ENCODE measurements at regions not wholly inside any gene's neighbourhood (a gene's known extent, or its start where the extent isn't known, plus 50 kb on each side); places are given as distances from the start of the nearest gene placed in this dataset.

DNA sequence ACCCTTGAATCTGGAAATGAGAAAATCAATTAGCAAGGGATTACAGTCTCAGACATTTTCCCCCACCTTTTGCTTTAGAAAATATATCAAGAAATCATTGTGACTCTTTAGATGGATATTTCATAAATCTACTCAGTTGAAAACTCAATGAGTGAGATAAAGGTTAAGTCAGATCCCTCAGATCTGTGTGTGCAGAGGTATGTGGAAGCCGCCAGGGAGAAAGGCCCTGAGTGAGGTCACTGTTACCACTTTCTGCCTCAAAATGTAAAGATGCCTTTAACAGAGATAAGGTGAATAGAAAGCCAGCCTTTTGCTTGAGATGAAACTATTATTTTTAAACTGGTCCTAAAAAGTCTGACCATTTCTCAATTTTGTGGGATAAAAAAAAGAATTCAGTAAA is 225.6 kb upstream of the HES1 start:
- no peak for DNase-seq
- H3K36me3 ChIP-seq = no peaks in the 10 kb centered on the region
- no peak overlapping the region for H3K27ac ChIP-seq
- TF ChIP-seq POLR2A (IDR thresholded peaks at IDR 0.05) = no peak
- TF ChIP-seq CTCF (IDR thresholded peaks at IDR 0.05) = no peak
- no peaks in the 10 kb centered on the region for H3K9me3 ChIP-seq
- H3K27me3 ChIP-seq = no peaks in the 10 kb centered on the region
- H3K4me3 ChIP-seq = no peak overlapping the region
- H3K4me1 ChIP-seq = peaks cover 0 to 15% (median 0%) of the 10 kb centered on the region in 4 donors

GRCh38 chr3:193910886-193911738 is 224.8 kb upstream of the HES1 start:
- Histone ChIP-seq H3K9me3 (no peaks in the 10 kb centered on the region), H3K27ac (peak overlapping the region in 2 of 4 donors; percentile 52 to 58)

DNA sequence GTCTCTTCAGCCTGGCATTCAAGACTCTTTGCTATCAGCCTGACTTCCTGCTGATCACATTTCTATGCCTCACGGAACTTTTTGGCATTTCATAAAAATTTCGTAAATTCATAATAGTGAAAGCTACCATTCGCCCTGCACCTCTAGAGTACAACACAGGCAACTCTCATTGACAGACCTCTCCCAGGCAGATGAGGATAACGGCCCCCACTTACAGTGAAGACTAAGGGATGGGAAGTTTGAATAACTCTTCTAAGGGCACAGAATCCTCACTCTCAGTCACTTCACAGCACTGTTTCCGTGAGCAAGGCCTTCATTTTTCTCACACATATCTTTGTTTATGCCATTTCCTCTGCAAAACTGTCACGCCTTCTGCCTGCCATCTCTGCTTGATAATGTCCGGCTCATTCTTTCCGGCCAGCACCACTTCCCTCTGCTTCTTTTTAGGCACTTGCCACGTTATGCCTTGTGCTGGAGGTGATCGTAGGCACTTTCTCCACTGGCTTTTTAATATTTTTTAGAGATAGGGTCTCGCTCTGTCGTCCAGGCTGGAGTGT is 224.1 kb upstream of the HES1 start:
- H3K9me3 ChIP-seq = no peaks in the 10 kb centered on the region
- H3K4me3 ChIP-seq = no peak overlapping the region
- no peak for DNase-seq
- peaks cover 0 to 15% (median 0%) of the 10 kb centered on the region in 4 donors for H3K4me1 ChIP-seq
- H3K27ac ChIP-seq = peak overlapping the region in 2 of 4 donors; percentile 52 to 58
- TF ChIP-seq CTCF (IDR thresholded peaks at IDR 0.05) = no peak
- H3K36me3 ChIP-seq = no peaks in the 10 kb centered on the region
- no peaks in the 10 kb centered on the region for H3K27me3 ChIP-seq

More at GRCh38 chr3:193910886-193911738, 224.8 kb upstream of the HES1 start:
- peak in 1 of 3 donors; percentile 55 for DNase-seq
- Histone ChIP-seq H3K27me3 (no peaks in the 10 kb centered on the region), H3K4me3 (no peak overlapping the region), H3K4me1 (peaks cover 0 to 15% (median 0%) of the 10 kb centered on the region in 4 donors), H3K36me3 (no peaks in the 10 kb centered on the region)
- TF ChIP-seq CTCF (IDR thresholded peaks at IDR 0.05) (no peak), POLR2A (IDR thresholded peaks at IDR 0.05) (no peak)

GRCh38 chr3:193912621-193913178 is 223.2 kb upstream of the HES1 start:
- Histone ChIP-seq H3K9me3 (no peaks in the 10 kb centered on the region), H3K4me3 (no peak overlapping the region), H3K27ac (no peak overlapping the region), H3K27me3 (no peaks in the 10 kb centered on the region), H3K36me3 (no peaks in the 10 kb centered on the region), H3K4me1 (peaks cover 0 to 15% (median 0%) of the 10 kb centered on the region in 4 donors)
- TF ChIP-seq POLR2A (IDR thresholded peaks at IDR 0.05) (no peak), CTCF (IDR thresholded peaks at IDR 0.05) (no peak)
- no peak for DNase-seq

GRCh38 chr3:193914602-193915001 is 221.3 kb upstream of the HES1 start:
- no peak overlapping the region for H3K4me3 ChIP-seq
- peaks cover 0 to 15% (median 0%) of the 10 kb centered on the region in 4 donors for H3K4me1 ChIP-seq
- no peaks in the 10 kb centered on the region for H3K27me3 ChIP-seq
- H3K36me3 ChIP-seq = no peaks in the 10 kb centered on the region
- no peak for DNase-seq
- H3K9me3 ChIP-seq = no peaks in the 10 kb centered on the region
- no peak for TF ChIP-seq CTCF (IDR thresholded peaks at IDR 0.05)
- TF ChIP-seq POLR2A (IDR thresholded peaks at IDR 0.05) = no peak
- no peak overlapping the region for H3K27ac ChIP-seq
